ENCODE measurements at regions not wholly inside any gene's neighbourhood (a gene's known extent, or its start where the extent isn't known, plus 50 kb on each side); places are given as distances from the start of the nearest gene placed in this dataset.

DNA sequence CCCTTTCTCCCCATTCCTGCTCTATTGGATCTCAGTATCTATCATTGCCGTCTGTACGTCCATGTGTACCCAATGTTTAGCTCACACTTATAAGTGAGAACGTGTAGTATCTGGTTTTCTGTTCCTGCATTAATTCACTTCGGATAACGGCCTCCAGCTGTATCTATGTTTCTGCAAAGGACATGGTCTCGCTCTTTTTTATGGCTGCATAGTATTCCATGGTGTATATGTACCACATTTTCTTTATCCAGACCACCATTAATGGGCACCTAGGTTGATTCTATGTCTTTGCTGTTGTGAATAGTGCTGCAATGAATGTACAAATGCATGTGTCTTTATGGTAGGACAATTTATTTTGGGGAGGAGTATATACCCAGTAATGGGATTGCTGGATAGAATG, 94.4 kb upstream of the MPP7 start:
- POLR2A ChIA-PET, result no interaction called here
- Histone ChIP-seq H3K4me3 (ENCODE audit: low read depth, low read length) (no peak overlapping the region), H3K4me1 (ENCODE audit: control insufficient read depth, insufficient read depth, low read length) (no peaks in the 10 kb centered on the region; the same call in 1 of the 2 replicates), H3K9me3 (ENCODE audit: control insufficient read depth, insufficient read depth, low read depth, low read length) (no peaks in the 10 kb centered on the region), H3K36me3 (ENCODE audit: control insufficient read depth in 2 of 2, insufficient read depth in 1 of 2, low read length in 2 of 2) (no peaks in the 10 kb centered on the region), H3K27ac (ENCODE audit: extremely low read depth, low read depth, low read length) (no peak overlapping the region)
- CTCF ChIA-PET, result interaction anchor here (2.7 kb wide), 1 partner anchor 15 kb away, joined by 11 read pairs; no protein-coding TSS in a partner anchor
- no peak for TF ChIP-seq ZSCAN30 (tag by site-specific recombination; IDR thresholded peaks at IDR 0.05)
- TF ChIP-seq, protein P1, sequence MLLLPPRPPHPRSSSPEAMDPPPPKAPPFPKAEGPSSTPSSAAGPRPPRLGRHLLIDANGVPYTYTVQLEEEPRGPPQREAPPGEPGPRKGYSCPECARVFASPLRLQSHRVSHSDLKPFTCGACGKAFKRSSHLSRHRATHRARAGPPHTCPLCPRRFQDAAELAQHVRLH (tag by site-specific recombination; IDR thresholded peaks at IDR 0.05), result peak; percentile 78
- TF ChIP-seq ZNF16 (tag by site-specific recombination; IDR thresholded peaks at IDR 0.05; ENCODE audit: low read depth), result no peak
- peak; percentile 91 for TF ChIP-seq ZNF146 (tag by site-specific recombination; IDR thresholded peaks at IDR 0.05)

GRCh38 chr10:28400176-28400575, 97.3 kb upstream of the MPP7 start:
- ChIA-PET CTCF (no interaction called here), POLR2A (no interaction called here)
- Histone ChIP-seq H3K36me3 (ENCODE audit: control insufficient read depth in 2 of 2, insufficient read depth in 1 of 2, low read length in 2 of 2) (no peaks in the 10 kb centered on the region), H3K9me3 (ENCODE audit: control insufficient read depth, insufficient read depth, low read depth, low read length) (no peaks in the 10 kb centered on the region), H3K27ac (ENCODE audit: extremely low read depth, low read depth, low read length) (no peak overlapping the region), H3K4me1 (ENCODE audit: control insufficient read depth, insufficient read depth, low read length) (no peaks in the 10 kb centered on the region; the same call in 1 of the 2 replicates), H3K4me3 (ENCODE audit: low read depth, low read length) (no peak overlapping the region)
- TF ChIP-seq ZNF24 (tag by site-specific recombination; IDR thresholded peaks at IDR 0.05) (no peak), ZNF521 (tag by site-specific recombination; IDR thresholded peaks at IDR 0.05) (no peak), ZNF704 (tag by site-specific recombination; IDR thresholded peaks at IDR 0.05) (no peak), ZNF514 (tag by site-specific recombination; IDR thresholded peaks at IDR 0.05) (no peak), ZNF792 (tag by site-specific recombination; IDR thresholded peaks at IDR 0.05) (no peak), ZBTB7A (tag by site-specific recombination; IDR thresholded peaks at IDR 0.05; ENCODE audit: low read depth) (no peak), ZNF621 (tag by site-specific recombination; IDR thresholded peaks at IDR 0.05) (no peak), GLIS1 (tag by site-specific recombination; IDR thresholded peaks at IDR 0.05) (peak; percentile 50), ZNF169 (tag by site-specific recombination; IDR thresholded peaks at IDR 0.05) (no peak), ZNF16 (tag by site-specific recombination; IDR thresholded peaks at IDR 0.05; ENCODE audit: low read depth) (no peak), ZNF626 (tag by site-specific recombination; IDR thresholded peaks at IDR 0.05) (no peak), ZNF341 (tag by site-specific recombination; IDR thresholded peaks at IDR 0.05; ENCODE audit: low read depth) (no peak), OSR2 (tag by site-specific recombination; IDR thresholded peaks at IDR 0.05) (0 out of 2 replicates have a peak, but pooled peaks have one; percentile 16), ATF2 (tag by site-specific recombination; IDR thresholded peaks at IDR 0.05; ENCODE audit: low read depth) (no peak), KLF1 (tag by site-specific recombination; IDR thresholded peaks at IDR 0.05) (0 out of 2 replicates have a peak, but pooled peaks have one; percentile 37), ZNF132 (tag by site-specific recombination; IDR thresholded peaks at IDR 0.05; ENCODE audit: borderline replicate concordance) (no peak), SP7 (tag by site-specific recombination; IDR thresholded peaks at IDR 0.05) (no peak), ZNF473 (tag by site-specific recombination; IDR thresholded peaks at IDR 0.05) (no peak), ZXDB (tag by site-specific recombination; IDR thresholded peaks at IDR 0.05) (no peak), ZNF629 (tag by site-specific recombination; IDR thresholded peaks at IDR 0.05) (no peak)

Data from HEK293 (cell line).